Neural cell (in vitro differentiated cells): ENCODE measurements at regions not wholly inside any gene's neighbourhood (a gene's known extent, or its start where the extent isn't known, plus 50 kb on each side); places are given as distances from the start of the nearest gene placed in this dataset.

Experiments
- H2AFZ ChIP-seq: fragments of 200-600, 300-800 bp; sonication (generic), shearing (Covaris generic); 2 replicates; pipeline ENCODE4 v1.6.0; 2014; ENCODE audit warnings: low read depth, mild to moderate bottlenecking, antibody characterized with exemption, low read length, moderate library complexity
- H3F3A ChIP-seq: fragments of 200-600 bp; shearing (Covaris generic); 2 replicates; pipeline ENCODE4 v1.6.1; 2016; ENCODE audit warnings: mild to moderate bottlenecking, moderate library complexity, mixed read lengths, antibody characterized with exemption, low read length; ENCODE audit not compliant: insufficient read depth, poor library complexity, severe bottlenecking
- H3K27ac ChIP-seq: fragments of 200-600, 300-800 bp; sonication (generic), shearing (Covaris generic); 2 replicates; pipeline ENCODE4 v1.5.1; 2014; ENCODE audit warnings: mild to moderate bottlenecking, low read length, moderate library complexity
- H3K27me3 ChIP-seq: fragments of 300-800, 200-600 bp; sonication (generic), shearing (Covaris generic); 2 replicates; pipeline ENCODE4 v1.6.0; 2014; ENCODE audit warnings: mild to moderate bottlenecking, low read depth, low read length, moderate library complexity; ENCODE audit not compliant: insufficient read depth
- H3K36me3 ChIP-seq: fragments of 300-800, 200-600 bp; sonication (generic), shearing (Covaris generic); 2 replicates; pipeline ENCODE4 v1.5.1; 2014; ENCODE audit warnings: mild to moderate bottlenecking, antibody characterized with exemption, low read length, moderate library complexity; ENCODE audit not compliant: insufficient read depth
- H3K4me2 ChIP-seq: fragments of 300-800, 200-600 bp; sonication (generic), shearing (Covaris generic); 2 replicates; pipeline ENCODE4 v1.6.0; 2014; ENCODE audit warnings: mild to moderate bottlenecking, low read length
- H3K4me3 ChIP-seq: fragments of 300-800, 200-600 bp; sonication (generic), shearing (Covaris generic); 2 replicates; pipeline ENCODE4 v1.5.1; 2014; ENCODE audit warnings: mild to moderate bottlenecking, low read length, moderate library complexity
- H3K79me2 ChIP-seq: fragments of 200-600 bp; shearing (Covaris generic); replicated peaks from 2 replicates; pipeline ENCODE4 v1.6.0; 2014; ENCODE audit warnings: mild to moderate bottlenecking, low read length, moderate library complexity; ENCODE audit not compliant: insufficient read depth
- H3K9ac ChIP-seq: fragments of 300-800, 200-600 bp; sonication (generic), shearing (Covaris generic); 2 replicates; pipeline ENCODE4 v1.6.1; 2016; ENCODE audit warnings: mild to moderate bottlenecking, low read length, mixed read lengths
- H3K9me2 ChIP-seq: fragments of 200-600 bp; shearing (Covaris generic); 2 replicates; pipeline ENCODE4 v1.6.1; 2016; ENCODE audit warnings: mild to moderate bottlenecking, low read length, mixed read lengths; ENCODE audit not compliant: insufficient read depth
- H3K9me3 ChIP-seq: fragments of 200-600, 300-800 bp; sonication (generic), shearing (Covaris generic); 2 replicates; pipeline ENCODE4 v1.6.1; 2016; ENCODE audit warnings: mild to moderate bottlenecking, mixed run types, low read length, moderate library complexity, mixed read lengths
- H4K20me1 ChIP-seq: fragments of 200-600 bp; shearing (Covaris generic); 2 replicates; pipeline ENCODE4 v1.6.1; 2016; ENCODE audit warnings: mild to moderate bottlenecking, mixed run types; ENCODE audit not compliant: insufficient read depth
- CTCF ChIP-seq: fragments of 450-650 bp; IDR thresholded peaks from 2 replicates; pipeline ENCODE4 v1.5.1; 2014; ENCODE audit warnings: antibody characterized with exemption, mild to moderate bottlenecking, moderate library complexity; ENCODE audit not compliant: poor library complexity, severe bottlenecking
- EP300 ChIP-seq: fragments of 450-650 bp; conservative IDR thresholded peaks from 2 replicates; pipeline ENCODE4 v1.6.1; 2014; ENCODE audit warnings: antibody characterized with exemption, mild to moderate bottlenecking, moderate library complexity; ENCODE audit not compliant: poor library complexity, severe bottlenecking
- EZH2 ChIP-seq: fragments of 200-600, 300-800 bp; shearing (Covaris generic), sonication (generic); IDR thresholded peaks from 2 replicates; pipeline ENCODE4 v1.6.1; 2014; ENCODE audit warnings: antibody characterized with exemption, low read length, borderline replicate concordance, mild to moderate bottlenecking; ENCODE audit not compliant: insufficient read depth, poor library complexity, severe bottlenecking
- MXI1 ChIP-seq: fragments of 450-650 bp; conservative IDR thresholded peaks from 2 replicates; pipeline ENCODE4 v1.6.1; 2014; ENCODE audit warnings: antibody characterized with exemption, mild to moderate bottlenecking; ENCODE audit not compliant: poor library complexity, severe bottlenecking
- POLR2AphosphoS5 ChIP-seq: IDR thresholded peaks from 2 replicates; pipeline ENCODE4 v1.6.1; 2012
- RAD21 ChIP-seq: fragments of 450-650 bp; conservative IDR thresholded peaks from 2 replicates; pipeline ENCODE4 v1.6.1; 2014; ENCODE audit warnings: antibody characterized with exemption, mild to moderate bottlenecking, moderate library complexity
- REST ChIP-seq: IDR thresholded peaks from 2 replicates; pipeline ENCODE4 v1.6.1; 2012; ENCODE audit warnings: borderline replicate concordance
- SMC3 ChIP-seq: fragments of 450-650 bp; conservative IDR thresholded peaks from 2 replicates; pipeline ENCODE4 v1.6.1; 2014; ENCODE audit warnings: antibody characterized with exemption, mild to moderate bottlenecking, moderate library complexity; ENCODE audit not compliant: poor library complexity
- TAF1 ChIP-seq: IDR thresholded peaks from 2 replicates; pipeline ENCODE4 v1.6.1; 2012; ENCODE audit warnings: low read depth

DNA sequence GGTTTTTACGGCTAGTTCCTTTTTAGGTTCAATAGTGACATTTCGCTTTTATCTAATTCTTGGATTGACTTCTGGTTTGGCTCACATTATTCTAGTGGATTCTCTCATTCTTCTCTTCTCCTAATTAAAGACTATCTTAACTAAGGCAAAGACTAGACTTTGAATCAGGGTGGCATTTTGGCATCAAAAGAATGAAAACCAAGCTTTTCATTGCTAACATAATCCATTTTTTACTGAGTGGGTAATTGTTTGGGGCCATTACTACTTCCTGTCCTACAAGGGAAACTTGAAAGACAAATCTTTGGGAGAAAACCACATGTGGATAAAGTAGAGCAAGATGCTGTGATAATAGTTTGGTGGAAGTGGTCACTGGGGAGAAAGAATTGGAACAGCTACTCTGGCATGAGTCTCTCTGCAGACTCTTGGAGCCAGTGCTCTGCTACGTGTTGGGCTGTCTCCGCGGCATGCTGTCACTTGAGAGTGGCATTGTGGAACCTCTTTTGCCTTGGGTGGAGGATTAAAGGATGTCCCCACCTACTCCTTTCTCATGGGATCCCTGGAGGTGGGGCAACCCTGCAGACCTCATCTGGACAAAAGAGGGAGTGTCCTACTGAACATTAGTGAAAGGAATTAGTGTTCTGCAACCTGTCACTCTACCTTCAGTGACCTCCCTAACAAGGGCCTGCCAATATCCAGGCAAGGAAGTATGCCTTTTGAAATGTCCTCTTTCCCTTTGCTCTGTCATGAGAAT lies 280.4 kb downstream of the PSAT1 start:
- H3K9me3 ChIP-seq, result no peaks in the 10 kb centered on the region
- H3K4me3 ChIP-seq, result no peak overlapping the region
- no peak overlapping the region for H3K9ac ChIP-seq
- no peaks in the 10 kb centered on the region for H3K79me2 ChIP-seq
- H3K36me3 ChIP-seq, result no peaks in the 10 kb centered on the region
- H3K4me2 ChIP-seq, result no peak overlapping the region
- no peaks in the 10 kb centered on the region for H3K27me3 ChIP-seq
- H2AFZ ChIP-seq, result no peak overlapping the region
- no peaks in the 10 kb centered on the region for H3K9me2 ChIP-seq
- TF ChIP-seq CTCF, result no peak
- no peak for TF ChIP-seq SMC3
- TF ChIP-seq POLR2AphosphoS5, result no peak
- TF ChIP-seq EZH2, result no peak
- TF ChIP-seq EP300, result no peak
- no peak for TF ChIP-seq TAF1
- TF ChIP-seq RAD21, result no peak
- TF ChIP-seq MXI1, result no peak
- no peak for TF ChIP-seq REST
- H4K20me1 ChIP-seq, result no peaks in the 10 kb centered on the region
- no peak overlapping the region for H3K27ac ChIP-seq
- H3F3A ChIP-seq, result no peaks in the 10 kb centered on the region

DNA sequence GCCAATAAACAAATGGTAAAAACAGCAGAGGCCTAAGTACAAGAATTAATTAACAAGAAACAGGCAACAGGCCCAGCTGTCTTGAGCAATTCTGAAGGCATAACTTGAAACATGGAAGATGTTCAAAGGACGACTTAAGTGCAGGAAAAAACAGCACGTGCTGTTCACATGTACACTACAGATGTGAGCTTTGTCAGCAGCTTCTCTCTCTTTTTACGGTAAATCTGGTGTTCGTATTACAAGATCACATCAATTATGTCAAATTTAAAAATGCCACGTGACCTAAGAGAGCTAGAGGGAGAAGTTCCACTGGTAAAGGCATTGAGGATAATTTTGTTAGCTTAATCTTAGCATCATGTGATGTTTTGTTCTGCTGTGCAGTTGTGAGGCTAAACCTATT lies 281.1 kb downstream of the PSAT1 start:
- Histone ChIP-seq H3K9me3 (no peaks in the 10 kb centered on the region), H3K79me2 (no peaks in the 10 kb centered on the region), H3K36me3 (no peaks in the 10 kb centered on the region), H3K27me3 (no peaks in the 10 kb centered on the region), H2AFZ (no peak overlapping the region), H3K4me3 (no peak overlapping the region), H3K27ac (no peak overlapping the region), H3K4me2 (no peak overlapping the region), H3K9me2 (no peaks in the 10 kb centered on the region), H4K20me1 (no peaks in the 10 kb centered on the region), H3F3A (no peaks in the 10 kb centered on the region), H3K9ac (no peak overlapping the region)
- TF ChIP-seq EZH2, result no peak
